ENCODE measurements at regions not wholly inside any gene's neighbourhood (a gene's known extent, or its start where the extent isn't known, plus 50 kb on each side); places are given as distances from the start of the nearest gene placed in this dataset.

- Histone ChIP-seq H3K56ac (ENCODE audit: insufficient read length, low read depth, low read length) (no peak overlapping the region), H3K23ac (ENCODE audit: insufficient read length, low read depth, low read length) (no peak overlapping the region), H3K4me1 (ENCODE audit: insufficient read depth, low read length) (no peaks in the 10 kb centered on the region), H2AFZ (ENCODE audit: low read length) (no peak overlapping the region), H3K27ac (ENCODE audit: insufficient read length, low read depth, low read length) (no peak overlapping the region), H3K79me1 (ENCODE audit: insufficient read depth, low read depth, low read length, poor library complexity, severe bottlenecking) (no peaks in the 10 kb centered on the region), H4K8ac (replicated peaks; ENCODE audit: insufficient read length, low read depth, low read length) (no peak overlapping the region), H3K23me2 (ENCODE audit: insufficient read length, low read depth, low read length, poor library complexity, severe bottlenecking) (no peaks in the 10 kb centered on the region), H3K14ac (ENCODE audit: insufficient read depth, low read length) (no peak overlapping the region), H3K9ac (ENCODE audit: extremely low read depth, insufficient read length, low read length) (no peak overlapping the region), H4K5ac (ENCODE audit: insufficient read length, low read depth, low read length) (no peak overlapping the region), H2AK5ac (ENCODE audit: insufficient read length, low read length) (no peak overlapping the region), H2BK5ac (ENCODE audit: insufficient read length, low read length) (no peak overlapping the region), H3K27me3 (ENCODE audit: insufficient read depth, low read length) (no peaks in the 10 kb centered on the region), H3K79me2 (ENCODE audit: insufficient read depth, low read length) (no peaks in the 10 kb centered on the region), H2BK15ac (ENCODE audit: low read depth, low read length) (no peak overlapping the region), H2BK120ac (ENCODE audit: low read depth, low read length, poor library complexity, severe bottlenecking) (no peak overlapping the region), H4K91ac (ENCODE audit: insufficient read length, low read depth, low read length) (no peak overlapping the region), H3K18ac (ENCODE audit: insufficient read length, low read depth, low read length) (no peak overlapping the region), H2BK12ac (ENCODE audit: insufficient read length, low read depth, low read length) (no peak overlapping the region), H3K4me2 (ENCODE audit: insufficient read depth, insufficient read length, low read length) (no peak overlapping the region), H3T11ph (ENCODE audit: low read length) (no peak overlapping the region), H4K20me1 (ENCODE audit: control insufficient read depth, insufficient read depth, insufficient read length) (no peaks in the 10 kb centered on the region), H2BK20ac (ENCODE audit: low read depth, low read length, poor library complexity, severe bottlenecking) (no peak overlapping the region), H3K9me3 (ENCODE audit: control insufficient read depth, low read depth, low read length) (no peaks in the 10 kb centered on the region), H3K4ac (ENCODE audit: low read depth, low read length) (no peak overlapping the region)
- Mint-ChIP-seq H3K27ac (no peak overlapping the region), H3K9me3 (peaks cover 21 to 26% of the 10 kb centered on the region in 2 experiments), H3K4me3 (no peak overlapping the region), H3K36me3 (ENCODE audit: insufficient read depth in 1 of 3, low read depth in 3 of 3) (peaks cover 6 to 17% (median 13%) of the 10 kb centered on the region in 3 experiments), H3K27me3 (ENCODE audit: low read depth) (peaks cover 14% of the 10 kb centered on the region), H3K4me1 (no peaks in the 10 kb centered on the region; a peak in 1 of 4 replicates)
- DNase-seq = no peak
- WGBS (ENCODE audit: extremely low coverage, insufficient read length, low lambda C conversion rate) = no CpG with 5 or more reads among the region's 10 CpGs
- no peak for TF ChIP-seq CTCF (conservative IDR thresholded peaks at IDR 0.05)
These were observed 476.8 kb upstream of the B3GAT1 start for GRCh38 chr11:134888821-134889220.
